HG03520 (cell line): ENCODE measurements at regions not wholly inside any gene's neighbourhood (a gene's known extent, or its start where the extent isn't known, plus 50 kb on each side); places are given as distances from the start of the nearest gene placed in this dataset.

Experiments
- ATAC-seq: cut with Tn5 transposase; IDR thresholded peaks from one replicate; pipeline ENCODE4 v1.9.1; 2021; ENCODE audit warnings: mild to moderate bottlenecking, moderate library complexity; ENCODE audit not compliant: unreplicated experiment

DNA sequence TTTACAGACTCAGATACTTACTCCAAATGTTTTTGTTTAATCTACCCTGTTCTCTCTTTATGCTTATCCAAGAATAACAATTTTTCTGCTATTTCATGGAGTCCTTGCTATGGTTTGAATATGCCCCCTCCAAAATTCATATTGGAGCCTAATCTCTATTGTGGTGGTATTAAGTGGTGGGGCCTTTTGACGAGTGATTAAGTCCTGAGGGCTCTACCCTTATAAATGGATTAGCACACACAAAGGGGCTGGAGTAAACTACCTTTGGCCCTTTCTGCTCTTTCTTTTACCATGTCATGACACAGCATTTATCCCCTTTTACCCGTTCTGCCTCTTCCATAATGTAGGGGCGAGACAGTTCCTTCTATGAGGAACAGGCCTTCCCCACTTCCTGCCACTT, 285.5 kb downstream of the GASK1B start:
- ATAC-seq, result no peak

DNA sequence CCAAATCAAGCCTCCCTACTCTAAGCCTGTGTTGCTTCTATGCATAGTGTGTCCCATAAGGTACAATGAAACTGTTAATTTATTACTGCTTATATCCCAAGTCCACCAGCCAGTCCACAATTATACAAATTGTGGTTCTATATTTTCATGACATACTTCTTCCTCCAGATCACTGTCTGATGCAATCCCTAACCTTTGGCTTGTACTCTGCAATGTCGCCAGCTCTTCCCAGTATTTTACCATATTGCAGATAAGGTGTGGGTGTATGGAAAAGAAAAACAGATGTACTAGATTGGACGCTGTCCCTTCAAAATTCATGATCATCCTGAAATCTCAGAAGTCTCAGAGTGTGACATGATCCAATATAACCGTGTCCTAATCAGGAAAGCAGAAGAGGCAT, 286.2 kb downstream of the GASK1B start:
- ATAC-seq, result no peak

DNA sequence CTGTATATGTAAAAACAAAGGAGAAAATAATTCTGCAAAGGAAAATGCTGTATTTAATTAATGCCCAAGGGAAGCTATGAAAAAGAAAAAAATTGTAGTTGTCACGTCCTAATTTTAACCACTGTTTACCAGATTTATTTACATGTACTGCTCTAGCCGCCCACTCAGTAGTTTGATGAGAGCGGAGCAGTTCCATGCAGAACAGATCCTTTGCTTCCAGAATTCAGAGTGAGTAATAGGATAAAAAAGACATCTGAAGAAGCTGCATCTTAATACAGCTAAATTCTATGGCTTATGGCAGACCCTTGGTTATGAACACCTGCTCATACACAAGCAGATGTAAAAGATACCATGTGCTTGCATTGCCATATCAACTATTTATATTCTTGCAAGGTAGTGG, 287.0 kb downstream of the GASK1B start:
- no peak for ATAC-seq

- ATAC-seq, result no peak
Measured at GRCh38 chr4:157882901-157883300, 289.9 kb downstream of the GASK1B start.

DNA sequence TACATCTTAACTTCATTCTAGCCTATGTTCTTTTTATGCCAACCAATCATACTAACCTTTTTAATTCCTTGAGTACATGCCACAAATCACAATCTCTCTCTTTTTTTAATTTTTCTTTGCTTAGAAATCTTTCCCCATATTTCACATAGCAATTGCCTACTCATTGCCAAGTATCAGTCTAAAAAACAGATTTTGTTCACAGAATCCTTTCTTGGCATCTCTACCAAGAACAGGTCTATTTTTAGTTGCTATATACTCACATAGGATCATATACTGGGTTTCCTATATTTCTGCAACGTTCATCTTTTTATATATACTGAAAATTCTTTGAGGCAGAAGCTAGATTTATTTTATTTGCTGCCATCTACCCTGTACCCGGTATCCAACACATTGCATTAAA, 292.1 kb downstream of the GASK1B start:
- no peak for ATAC-seq

DNA sequence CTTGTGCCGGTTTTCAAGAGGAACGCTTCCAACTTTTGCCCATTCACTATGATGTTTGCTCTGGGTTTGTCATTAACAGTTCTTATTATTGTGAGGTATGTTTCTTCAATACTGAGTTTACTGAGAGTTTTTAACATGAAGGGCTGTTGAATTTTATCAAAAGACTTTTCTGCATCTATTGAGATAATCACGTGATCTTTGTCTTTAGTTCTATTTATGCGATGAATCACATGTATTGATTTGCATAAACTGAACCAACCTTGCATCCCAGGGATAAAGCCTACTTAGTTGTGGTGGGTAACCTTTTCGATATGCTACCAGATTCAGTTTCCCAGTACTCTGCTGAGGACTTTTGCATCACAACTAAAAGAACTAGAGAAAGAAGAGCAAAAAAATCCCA, 318.0 kb downstream of the GASK1B start:
- ATAC-seq, result no peak

DNA sequence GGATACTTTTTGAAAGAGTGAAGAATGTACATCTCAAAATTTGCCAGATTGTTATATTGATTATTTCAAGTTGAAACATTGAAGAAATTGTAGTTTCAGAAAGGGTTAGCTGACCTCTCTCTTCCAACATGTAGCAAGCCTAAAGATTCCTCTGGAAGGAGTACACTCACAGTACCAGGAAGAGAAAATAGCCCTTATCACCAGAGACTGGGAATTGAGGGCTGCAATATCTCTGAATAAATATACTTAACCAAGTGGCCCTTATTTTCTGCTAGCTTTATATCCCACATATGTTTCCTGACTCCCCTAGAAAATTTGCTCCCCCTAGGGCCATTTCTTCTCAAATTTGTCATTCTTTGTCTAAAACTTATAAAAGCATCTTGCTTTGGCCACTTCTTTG, 332.2 kb downstream of the GASK1B start:
- no peak for ATAC-seq

- ATAC-seq, result no peak
Measured at GRCh38 chr4:157840034-157840433, 332.8 kb downstream of the GASK1B start.

DNA sequence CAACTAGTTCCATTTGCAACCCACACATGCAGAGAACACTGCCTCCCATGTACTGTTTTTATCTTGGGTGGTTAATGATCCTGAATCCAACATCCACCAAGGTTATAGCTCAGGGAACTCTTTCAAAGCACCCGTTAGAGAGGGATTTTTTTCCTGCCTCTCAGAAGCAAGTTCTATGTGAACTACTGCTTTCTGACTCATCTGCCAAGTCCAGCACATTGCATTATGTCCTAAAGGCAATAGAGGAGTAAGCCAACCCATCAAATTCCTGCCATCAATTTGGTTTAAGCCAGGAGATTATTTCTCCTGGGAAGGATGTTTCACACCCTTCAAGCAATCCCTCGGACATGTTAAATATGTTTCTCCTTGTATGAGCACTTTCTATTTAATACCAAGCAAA, 334.5 kb downstream of the GASK1B start:
- ATAC-seq, result no peak

GRCh38 chr4:157837071-157837703, 335.6 kb downstream of the GASK1B start:
- ATAC-seq, result no peak

- ATAC-seq, result no peak
Measured at GRCh38 chr4:157832596-157832995, 340.2 kb downstream of the GASK1B start.

- ATAC-seq, result no peak
Measured at GRCh38 chr4:157824021-157824420, 348.8 kb downstream of the GASK1B start.

GRCh38 chr4:157821814-157822213, 351.0 kb downstream of the GASK1B start:
- ATAC-seq, result no peak

DNA sequence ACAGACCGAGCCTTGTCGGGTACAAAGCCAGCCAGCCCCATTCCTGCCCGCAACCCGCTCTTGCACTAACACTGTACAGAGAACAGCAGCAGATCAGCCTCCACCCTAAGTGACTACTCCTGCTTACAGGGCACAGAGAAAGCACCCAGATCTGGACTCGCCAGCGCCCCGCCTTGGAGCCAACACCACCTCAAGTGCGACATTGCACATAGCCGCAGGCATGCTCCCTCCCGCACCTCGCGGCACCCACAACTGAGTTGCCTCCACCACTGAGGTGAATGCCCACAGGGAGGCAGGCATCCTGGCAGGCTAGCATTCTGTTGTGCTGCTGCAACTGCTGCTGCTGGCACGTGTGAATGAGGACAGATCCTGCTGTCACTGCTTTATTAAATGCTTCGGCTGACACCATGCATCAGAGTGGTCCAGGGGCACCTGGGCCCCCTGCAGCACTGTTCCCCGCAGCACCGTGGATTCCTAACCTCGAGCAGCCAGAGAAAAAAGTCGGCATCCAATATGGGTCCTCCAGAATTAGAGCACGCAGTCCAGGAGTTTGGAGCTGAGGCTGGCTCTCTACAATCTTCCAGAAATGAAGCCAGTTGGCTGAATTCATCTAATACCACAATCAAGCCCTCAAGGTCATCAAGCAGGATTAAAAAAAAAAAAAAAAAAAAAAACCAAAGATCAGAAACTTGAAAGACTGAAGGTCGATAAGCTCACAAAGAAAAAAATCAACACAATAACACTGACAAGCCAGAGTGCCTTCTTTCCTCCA, 352.9 kb downstream of the GASK1B start:
- no peak for ATAC-seq

- ATAC-seq, result no peak
Measured at GRCh38 chr4:157818946-157819692, 353.7 kb downstream of the GASK1B start.

DNA sequence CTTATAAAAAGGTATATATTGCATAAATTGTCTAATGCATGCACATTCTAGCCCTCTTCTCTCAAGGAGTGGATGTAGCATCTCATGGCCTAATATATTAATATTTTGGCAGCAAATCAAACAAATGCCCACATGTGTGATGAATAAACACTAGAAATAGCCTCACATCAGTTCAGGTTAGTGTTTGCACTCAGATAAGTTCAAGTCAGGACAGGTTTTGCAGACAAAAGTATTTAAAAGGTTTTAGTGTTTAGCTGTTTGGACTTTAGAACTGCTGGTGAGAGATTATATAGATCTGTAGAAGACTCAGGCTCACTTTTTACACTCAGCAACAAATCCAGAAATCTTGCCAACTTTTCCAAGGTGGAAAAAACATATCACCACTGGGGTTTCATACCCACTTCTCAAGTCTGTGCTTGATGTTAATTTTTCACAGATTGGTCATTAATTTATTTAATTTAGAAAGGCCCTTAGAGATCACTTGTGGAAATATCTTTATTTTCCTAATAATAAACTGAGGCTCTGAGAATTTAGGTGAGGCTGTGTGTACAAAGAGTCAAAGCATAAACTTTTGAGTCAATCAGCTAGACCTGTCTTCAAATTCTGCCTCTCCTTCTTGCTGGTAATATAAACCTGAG, 362.6 kb downstream of the GASK1B start:
- ATAC-seq, result no peak

DNA sequence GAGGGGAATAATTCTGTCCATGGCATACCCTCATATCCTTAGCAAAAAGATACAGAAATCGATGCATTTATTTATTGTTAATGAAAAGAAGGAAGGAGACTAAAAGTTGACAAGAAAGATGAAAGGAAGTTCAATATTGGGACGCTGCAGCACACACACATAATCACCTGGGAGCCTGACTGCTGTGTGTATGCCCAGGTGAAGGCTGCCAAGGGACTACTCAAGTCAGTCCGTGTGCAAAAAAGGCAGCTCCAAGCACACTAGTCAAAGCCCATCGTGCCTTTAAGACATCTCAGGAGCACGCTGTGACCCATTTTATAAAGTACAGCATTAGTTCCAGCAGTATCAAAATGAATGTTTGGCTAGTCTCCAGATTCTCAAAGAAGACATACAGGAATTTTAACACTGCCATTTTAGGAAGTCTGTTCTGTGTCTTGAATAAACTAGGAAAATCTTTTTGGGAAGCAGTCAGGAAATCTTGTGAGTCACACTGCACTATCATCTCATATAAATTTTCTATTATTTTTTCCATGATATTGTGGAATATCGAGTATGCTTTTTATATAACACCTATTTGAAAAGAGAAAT, 363.9 kb downstream of the GASK1B start:
- no peak for ATAC-seq

DNA sequence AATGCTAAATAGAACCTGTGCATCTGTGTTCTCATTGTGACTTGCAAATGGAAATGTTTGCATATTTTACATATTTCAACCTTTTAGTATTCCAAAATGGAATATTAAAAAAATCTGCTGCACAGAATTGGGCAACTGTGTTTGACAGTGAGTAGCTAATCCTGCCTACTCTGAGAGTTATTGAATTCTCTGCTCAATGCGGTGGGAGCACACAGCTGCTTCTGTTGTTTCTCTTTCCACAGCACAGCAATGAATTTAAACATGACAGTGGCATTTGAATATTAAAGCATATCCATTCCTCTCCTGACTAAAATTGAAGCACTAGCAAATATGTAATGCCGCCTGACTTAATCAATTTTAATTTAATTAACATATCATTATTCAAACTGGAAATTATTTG, 366.6 kb downstream of the GASK1B start:
- ATAC-seq, result no peak

GRCh38 chr4:157804986-157805385, 367.8 kb downstream of the GASK1B start:
- ATAC-seq, result no peak

GRCh38 chr4:157803845-157804521, 368.8 kb downstream of the GASK1B start:
- no peak for ATAC-seq

DNA sequence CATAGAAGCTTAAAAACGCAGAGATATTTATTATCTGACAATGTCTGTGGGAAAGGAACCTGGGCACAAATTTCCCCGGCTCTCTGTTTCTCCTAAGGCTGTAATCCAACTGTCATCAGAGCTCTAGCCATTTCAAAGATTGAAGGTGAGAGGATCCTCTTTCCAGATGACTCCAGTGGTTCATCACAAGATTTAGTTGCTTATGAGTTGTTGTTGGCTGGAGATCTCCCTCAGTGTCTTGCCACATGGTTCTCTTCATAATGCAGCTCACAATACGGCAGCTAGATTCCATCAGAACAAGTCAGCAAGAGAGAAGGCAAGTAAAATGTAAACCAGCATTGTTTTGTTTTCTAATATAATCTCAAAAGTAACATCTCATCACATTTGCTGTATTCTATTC, 369.4 kb downstream of the GASK1B start:
- ATAC-seq, result no peak
